HCT116 (cell line): ENCODE measurements at regions not wholly inside any gene's neighbourhood (a gene's known extent, or its start where the extent isn't known, plus 50 kb on each side); places are given as distances from the start of the nearest gene placed in this dataset.

ENCODE experiments used
- EZH2 ChIP-seq: fragments of 200-600 bp; sonication (generic); IDR thresholded peaks from 2 replicates; pipeline ENCODE4 v1.6.1; 2017; ENCODE audit warnings: antibody characterized with exemption, mixed run types
- EZH2phosphoT487 ChIP-seq: fragments of 200-600 bp; IDR thresholded peaks from 2 replicates; pipeline ENCODE4 v1.6.1; 2018; ENCODE audit warnings: antibody characterized with exemption, borderline replicate concordance
- MAX ChIP-seq: IDR thresholded peaks from 2 replicates; pipeline ENCODE4 v1.6.1; 2012
- POLR2A ChIP-seq: IDR thresholded peaks from 2 replicates; pipeline ENCODE4 v1.7.0; 2011; ENCODE audit warnings: borderline replicate concordance; ENCODE audit not compliant: insufficient read depth, insufficient read length; ENCODE audit errors: extremely low read depth

GRCh38 chr5:136434795-136435194 lies 69.5 kb upstream of the TRPC7 start:
- TF ChIP-seq EZH2phosphoT487 (no peak), EZH2 (no peak), MAX (no peak), POLR2A (no peak)
